GM12878 (cell line): ENCODE measurements at regions not wholly inside any gene's neighbourhood (a gene's known extent, or its start where the extent isn't known, plus 50 kb on each side); places are given as distances from the start of the nearest gene placed in this dataset.

ENCODE experiments used
- ATAC-seq: fragments of 200-7000 bp; cut with Tn5 transposase; 3 replicates; pipeline ENCODE4 v1.9.1; 2020; ENCODE audit warnings: mild to moderate bottlenecking, moderate library complexity
- BruUV-seq: library from RNA; stranded (reverse); fragments of 400-500 nt; replicated peaks from 2 replicates; lab custom pipeline; 2021; lab: Mats Ljungman, UMichigan
- CTCF ChIA-PET: fragments of 300-600 bp; sonication (Branson Sonifier 250); formaldehyde crosslinking; extraction: SDS; loops from one replicate; lab custom pipeline; 2021; ENCODE audit warnings: inconsistent platforms; lab: Yijun Ruan, JAX
- POLR2A ChIA-PET: fragments of 350-600 bp; formaldehyde crosslinking; extraction: SDS; loops from one replicate; lab custom pipeline; 2021; ENCODE audit warnings: inconsistent platforms; lab: Charles Lee
- RAD21 ChIA-PET: fragments of 300-600 bp; sonication (Branson Sonifier 250); formaldehyde crosslinking; loops from one replicate; lab custom pipeline; 2023; ENCODE audit warnings: antibody characterized with exemption; ENCODE audit not compliant: unreplicated experiment; lab: Charles Lee
- SMC1A ChIA-PET: fragments of 300-600 bp; sonication (Branson Sonifier 250); formaldehyde crosslinking; loops from one replicate; lab custom pipeline; 2023; ENCODE audit not compliant: unreplicated experiment, uncharacterized antibody; lab: Charles Lee
- DNase-seq: peaks from one replicate; pipeline ENCODE4 v3.0.0-alpha.2; 2011; ENCODE audit warnings: low read depth, low spot score
- FAIRE-seq: peaks from 3 replicates; lab custom pipeline; 2011; peaks lifted over from hg19 to GRCh38; lab: Jason Lieb, UNC
- H2AFZ ChIP-seq: 2 replicates; pipeline ENCODE4 v1.6.0; 2011; ENCODE audit warnings: low read depth, low read length, control low read depth; ENCODE audit not compliant: control insufficient read depth
- H3K27ac ChIP-seq: 2 replicates; pipeline ENCODE4 v1.5.1; 2011; ENCODE audit warnings: control low read depth; ENCODE audit not compliant: control insufficient read depth, insufficient read depth
- H3K27me3 ChIP-seq, 2 experiments: replicated peaks in 1 of 2; 2 replicates each; pipeline versions ENCODE4 v1.6.0 to v1.6.1; 2011; ENCODE audit warnings: low read length in 1 of 2; ENCODE audit not compliant: control insufficient read depth in 2 of 2, insufficient read depth in 2 of 2
- H3K36me3 ChIP-seq, 2 experiments: 2 replicates each; pipeline ENCODE4 v1.5.1; 2011; ENCODE audit warnings: low read length in 1 of 2; ENCODE audit not compliant: control insufficient read depth in 2 of 2, insufficient read depth in 2 of 2
- H3K4me1 ChIP-seq: 2 replicates; pipeline ENCODE4 v1.6.1; 2011; ENCODE audit warnings: mild to moderate bottlenecking, low read length, moderate library complexity, mixed read lengths; ENCODE audit not compliant: control insufficient read depth, insufficient read depth
- H3K4me2 ChIP-seq: 2 replicates; pipeline ENCODE4 v1.6.0; 2011; ENCODE audit warnings: control low read depth; ENCODE audit not compliant: control insufficient read depth, insufficient read depth
- H3K4me3 ChIP-seq: fragments of 200-600 bp; sonication (generic); 2 replicates; pipeline ENCODE4 v1.5.1; 2016
- H3K79me2 ChIP-seq: 2 replicates; pipeline ENCODE4 v1.6.0; 2011; ENCODE audit warnings: low read length; ENCODE audit not compliant: control insufficient read depth, insufficient read depth
- H3K9ac ChIP-seq: 2 replicates; pipeline ENCODE4 v1.8.0; 2011; ENCODE audit warnings: low read length, control low read depth, mixed read lengths; ENCODE audit not compliant: control insufficient read depth, insufficient read depth
- H3K9me3 ChIP-seq: replicated peaks from 3 replicates; pipeline ENCODE4 v1.5.1; 2011; ENCODE audit warnings: mild to moderate bottlenecking, low read length; ENCODE audit not compliant: control insufficient read depth, insufficient read depth
- H4K20me1 ChIP-seq: 2 replicates; pipeline ENCODE4 v1.6.0; 2011; ENCODE audit not compliant: control insufficient read depth, insufficient read depth
- CBX3 ChIP-seq: fragments of 200-600 bp; sonication (generic); IDR thresholded peaks from 2 replicates; pipeline ENCODE4 v1.6.1; 2016; ENCODE audit warnings: low read depth, borderline replicate concordance
- ESRRA ChIP-seq: IDR thresholded peaks from 2 replicates; pipeline ENCODE4 v1.6.1; 2012; ENCODE audit warnings: mild to moderate bottlenecking, low read length, improper control_type of control experiment
- FOXK2 ChIP-seq: fragments of 450-650 bp; IDR thresholded peaks from 2 replicates; pipeline ENCODE4 v1.6.1; 2017; ENCODE audit warnings: mild to moderate bottlenecking, moderate library complexity
- HDAC6 ChIP-seq: fragments of 200-600 bp; sonication (generic); IDR thresholded peaks from one replicate; pipeline ENCODE4 v1.8.0; 2017; ENCODE audit warnings: antibody characterized with exemption; ENCODE audit not compliant: unreplicated experiment
- IRF3 ChIP-seq: fragments of 450-650 bp; IDR thresholded peaks from 2 replicates; pipeline ENCODE4 v1.6.1; 2014; ENCODE audit warnings: mild to moderate bottlenecking
- PAX5 ChIP-seq: IDR thresholded peaks from 2 replicates; pipeline ENCODE4 v1.6.1; 2011; ENCODE audit warnings: low read depth, low read length, borderline replicate concordance
- RBBP5 ChIP-seq: fragments of 200-600 bp; sonication (generic); conservative IDR thresholded peaks from 2 replicates; pipeline ENCODE4 v1.6.1; 2016
- REST ChIP-seq: IDR thresholded peaks from 2 replicates; pipeline ENCODE4 v1.6.1; 2012; ENCODE audit warnings: mild to moderate bottlenecking, low read depth, low read length
- SMAD1 ChIP-seq: fragments of 450-650 bp; IDR thresholded peaks from 2 replicates; pipeline ENCODE4 v1.6.1; 2018; ENCODE audit warnings: mild to moderate bottlenecking, low read depth; ENCODE audit not compliant: partially characterized antibody
- SMARCA5 ChIP-seq: fragments of 450-650 bp; IDR thresholded peaks from 2 replicates; pipeline ENCODE4 v1.6.1; 2017; ENCODE audit warnings: mild to moderate bottlenecking
- SPI1 ChIP-seq: IDR thresholded peaks from 2 replicates; pipeline ENCODE4 v1.6.1; 2011; ENCODE audit warnings: low read depth, mild to moderate bottlenecking, low read length, moderate library complexity, borderline replicate concordance; ENCODE audit not compliant: insufficient read depth
- TARDBP ChIP-seq: IDR thresholded peaks from 2 replicates; pipeline ENCODE4 v1.6.1; 2016; ENCODE audit warnings: borderline replicate concordance
- YBX1 ChIP-seq: fragments of 450-650 bp; IDR thresholded peaks from 2 replicates; pipeline ENCODE4 v1.6.1; 2016; ENCODE audit warnings: antibody characterized with exemption
- ZBTB11 ChIP-seq: fragments of 450-650 bp; formaldehyde crosslinking; IDR thresholded peaks from 2 replicates; pipeline ENCODE4 v1.5.0; 2022; ENCODE audit warnings: mild to moderate bottlenecking, missing genetic modification characterization
- ZNF24 ChIP-seq: fragments of 450-650 bp; IDR thresholded peaks from 2 replicates; pipeline ENCODE4 v1.6.1; 2017; ENCODE audit warnings: antibody characterized with exemption, mild to moderate bottlenecking
- ZNF274 ChIP-seq: IDR thresholded peaks from one replicate; pipeline ENCODE4 v1.8.0; 2011; ENCODE audit not compliant: insufficient read length, insufficient read depth
- WGBS: methylation state at CpG from one replicate; pipeline ENCODE4 v1.1.6; 2016; ENCODE audit warnings: low lambda C conversion rate; ENCODE audit not compliant: insufficient replicate concordance, insufficient coverage; ENCODE audit errors: missing lambda C conversion rate; 5-methylcytosine and 5-hydroxymethylcytosine counted together
- in situ Hi-C: fragments of 300-500 bp; cut with MboI; formaldehyde crosslinking; loops from 9 replicates; pipeline ENCODE4 v1.14.3; 2018; ENCODE audit warnings: mixed read lengths
- intact Hi-C: fragments of 100-400 bp; cut with micrococcal nuclease; formaldehyde crosslinking; loops from one replicate; pipeline ENCODE4 v1.14.2; 2022; ENCODE audit not compliant: unreplicated experiment

DNA sequence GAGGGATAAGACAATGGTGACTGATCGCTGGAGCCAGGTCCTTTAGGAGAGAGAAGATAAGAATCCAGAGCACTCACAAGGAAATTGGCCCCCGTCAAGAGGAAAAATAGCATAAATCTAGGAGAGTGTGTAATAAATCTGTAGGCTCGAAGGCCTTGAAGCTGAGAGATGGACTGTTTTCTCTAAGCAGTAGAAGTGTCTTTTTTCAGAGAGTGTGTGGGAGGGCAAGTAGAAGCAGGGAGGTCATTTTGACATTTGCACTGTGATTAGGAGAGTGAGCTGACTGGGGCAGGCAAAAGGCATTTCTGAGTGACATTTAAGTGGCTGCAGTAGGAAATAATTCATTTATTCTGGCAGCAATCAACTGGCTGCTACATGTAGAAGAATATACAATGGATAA is 78.0 kb upstream of the DDHD1 start:
- ChIA-PET SMC1A (interaction anchor here (1.1 to 1.3 kb wide), 2 partner anchors 13 to 176 kb away, joined by 3 to 4 read pairs; no protein-coding TSS in a partner anchor), CTCF (no interaction called here), POLR2A (no interaction called here), RAD21 (no interaction called here)
- H3K79me2 ChIP-seq, result no peaks in the 10 kb centered on the region
- intact Hi-C loops (no loop called here), in situ Hi-C loops (no loop called here)
- H3K9me3 ChIP-seq, result no peaks in the 10 kb centered on the region; the same call in 2 of the 3 replicates
- no TSS peak for BruUV-seq
- no peak overlapping the region for H3K4me2 ChIP-seq
- H2AFZ ChIP-seq, result no peak overlapping the region
- no peak overlapping the region for H3K4me3 ChIP-seq
- no peak for ATAC-seq
- H3K36me3 ChIP-seq, result no peaks in the 10 kb centered on the region
- TF ChIP-seq PAX5 (no peak), ZNF24 (no peak), ESRRA (no peak), SPI1 (no peak), RBBP5 (no peak), ZNF274 (no peak), CBX3 (no peak), YBX1 (no peak), SMAD1 (no peak), SMARCA5 (no peak), HDAC6 (no peak), TARDBP (no peak), IRF3 (no peak), ZBTB11 (CRISPR knock-in tag) (no peak), FOXK2 (no peak), REST (no peak)
- H3K9ac ChIP-seq, result no peak overlapping the region
- FAIRE-seq, result no peak
- no peaks in the 10 kb centered on the region for H3K27me3 ChIP-seq
- no peaks in the 10 kb centered on the region for H3K4me1 ChIP-seq
- 49% methylated on average over 3 of the region's 3 CpGs for WGBS
- DNase-seq, result no peak
- H4K20me1 ChIP-seq, result no peaks in the 10 kb centered on the region
- no peak overlapping the region for H3K27ac ChIP-seq
